ENCODE measurements at regions not wholly inside any gene's neighbourhood (a gene's known extent, or its start where the extent isn't known, plus 50 kb on each side); places are given as distances from the start of the nearest gene placed in this dataset.
"Not testable (repeated sequence)": the region's sequence is repeated elsewhere in the genome, so short reads cannot be mapped to it uniquely, and the experiment has no call there.

GRCh38 chr17:77288115-77288619 lies 147.4 kb downstream of the SEC14L1 start:
- DNase-seq (ENCODE audit: low spot score), result no peak

GRCh38 chr17:77290759-77291558 lies 150.2 kb downstream of the SEC14L1 start:
- DNase-seq (ENCODE audit: low spot score), result not testable (repeated sequence)

- no peak for DNase-seq (ENCODE audit: low spot score)
These were observed 151.0 kb downstream of the SEC14L1 start for GRCh38 chr17:77291591-77292386.

- DNase-seq (ENCODE audit: low spot score), result no peak
These were observed 154.0 kb downstream of the SEC14L1 start for GRCh38 chr17:77294761-77295160.

DNA sequence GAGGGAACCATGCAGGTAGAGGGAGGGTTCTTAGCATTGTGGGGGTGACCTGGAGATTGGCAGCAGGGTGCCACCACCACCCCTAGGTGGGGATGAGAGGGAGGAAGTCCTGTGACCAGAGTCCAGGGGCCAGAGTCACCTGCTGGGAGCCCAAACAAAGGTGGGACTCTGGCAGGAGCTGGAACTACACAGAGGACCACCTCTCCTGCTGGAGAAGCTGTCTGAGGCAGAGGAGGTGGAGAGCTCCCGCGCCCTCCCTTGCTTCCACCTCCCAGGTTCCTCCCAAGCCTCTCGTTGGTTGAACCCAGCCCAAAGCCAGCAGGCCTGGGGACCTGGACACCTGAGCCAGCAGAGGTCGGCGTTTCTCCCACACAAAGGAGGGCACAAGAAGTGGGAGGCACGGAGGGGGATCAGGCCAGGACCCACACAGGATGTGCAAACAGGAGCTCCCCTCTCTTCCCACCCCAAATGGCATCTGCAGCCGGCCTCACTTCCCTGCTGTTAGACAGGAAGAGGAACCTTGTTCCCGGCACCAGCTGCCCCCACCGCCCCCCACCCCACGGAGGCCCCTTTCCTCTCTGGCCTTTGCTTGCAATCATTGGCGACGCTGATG lies 154.6 kb downstream of the SEC14L1 start:
- DNase-seq (ENCODE audit: low spot score), result no peak

DNA sequence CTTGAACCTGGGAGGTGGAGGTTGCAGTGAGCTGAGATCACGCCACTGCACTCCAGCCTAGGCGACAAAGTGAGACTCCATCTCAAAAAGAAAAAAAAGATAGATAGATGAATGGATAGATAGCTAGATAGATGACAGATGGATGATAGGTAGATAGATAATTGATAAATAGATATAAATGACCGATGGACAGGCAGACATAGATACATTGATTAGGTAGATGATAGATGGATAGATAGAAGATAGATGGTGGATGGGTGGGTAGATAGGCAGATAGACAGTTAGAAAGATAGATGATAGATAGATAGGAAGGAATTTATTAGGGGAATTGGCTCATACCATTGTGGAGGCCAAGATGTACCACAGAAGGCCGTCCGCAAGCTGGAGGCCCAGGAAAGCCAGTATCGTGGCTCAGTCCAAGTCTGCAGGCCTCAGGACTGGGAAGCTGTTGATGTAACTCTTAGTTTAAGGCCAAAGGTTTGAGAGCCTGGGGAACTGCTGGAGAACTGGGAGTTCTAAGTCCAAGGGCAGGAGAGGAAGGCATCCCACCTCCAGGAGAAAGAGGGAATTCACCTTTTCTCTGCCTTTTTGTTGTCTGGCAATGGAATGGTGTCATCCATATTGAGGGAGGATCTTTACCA lies 156.1 kb downstream of the SEC14L1 start:
- no peak for DNase-seq (ENCODE audit: low spot score)

- no peak for DNase-seq (ENCODE audit: low spot score)
These were observed 157.2 kb downstream of the SEC14L1 start for GRCh38 chr17:77297693-77298666.

- DNase-seq (ENCODE audit: low spot score), result no peak
These were observed 158.0 kb downstream of the SEC14L1 start for GRCh38 chr17:77298811-77299210.

DNA sequence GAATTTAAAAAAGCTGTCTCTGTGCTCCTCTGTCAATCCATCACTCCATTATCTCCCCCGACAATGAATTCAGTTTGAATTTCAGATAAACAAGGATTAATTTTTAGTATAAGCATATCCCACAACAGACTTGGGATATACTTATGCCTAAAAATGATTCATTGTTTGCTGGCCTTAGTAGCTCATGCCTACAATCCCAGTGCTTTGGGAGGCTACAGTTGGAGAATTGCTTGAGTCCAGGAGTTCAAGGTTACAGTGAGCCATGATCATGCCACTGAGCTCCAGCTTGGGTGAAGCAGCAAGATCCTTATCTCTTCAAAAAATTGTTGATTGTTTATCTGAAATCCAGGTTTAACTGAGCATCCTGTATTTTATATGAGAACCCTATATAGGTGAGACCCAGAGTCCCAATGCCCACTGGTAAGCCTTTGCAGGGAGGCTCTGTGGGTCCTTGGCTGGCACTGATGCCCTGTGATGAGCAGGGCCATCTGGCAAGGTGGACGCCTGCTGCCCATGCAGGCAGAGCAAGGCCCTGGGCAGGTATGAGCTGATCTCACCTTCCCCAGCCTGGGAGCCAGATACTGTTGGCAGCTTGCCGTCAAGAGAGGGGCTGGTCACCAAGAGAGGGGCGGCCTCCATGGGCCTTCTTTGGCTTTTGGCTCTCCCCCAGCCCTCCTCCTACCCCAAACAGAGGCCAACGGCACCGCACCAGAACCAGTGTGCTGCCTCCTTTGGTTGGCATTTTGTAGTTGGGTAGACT lies 158.7 kb downstream of the SEC14L1 start:
- no peak for DNase-seq (ENCODE audit: low spot score)

DNA sequence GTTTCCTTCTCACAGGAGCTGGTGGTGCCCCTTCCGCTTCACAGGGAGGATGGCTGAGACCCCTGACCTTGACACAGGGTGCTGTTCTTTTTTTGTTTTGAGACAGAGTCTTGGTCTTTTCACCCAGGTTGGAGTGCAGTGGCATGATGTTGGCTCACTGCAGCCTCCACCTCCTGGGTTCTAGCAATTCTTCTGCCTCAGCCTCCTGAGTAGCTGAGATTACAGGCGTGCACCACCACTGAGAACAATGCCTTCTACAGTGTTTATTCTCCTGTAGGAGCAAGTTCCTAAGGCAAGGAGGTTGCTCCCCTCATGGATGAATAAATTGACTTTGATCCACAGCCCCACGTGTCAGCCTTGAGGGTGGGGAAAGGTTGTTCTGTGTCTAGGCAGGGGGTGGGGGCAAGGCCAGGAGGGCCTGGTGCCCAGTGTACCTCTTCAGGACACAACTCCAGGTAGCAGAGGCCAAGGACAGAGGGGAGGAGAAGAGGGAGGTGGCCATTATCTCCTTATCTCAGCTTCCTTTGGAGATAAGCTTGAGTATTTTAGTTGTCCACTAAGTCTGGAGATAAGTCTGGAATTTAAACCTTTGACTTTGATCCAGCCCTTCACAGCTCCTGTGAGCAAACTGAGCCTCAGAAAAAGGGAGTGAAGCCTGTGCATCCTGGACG lies 159.4 kb downstream of the SEC14L1 start:
- DNase-seq (ENCODE audit: low spot score), result no peak

DNA sequence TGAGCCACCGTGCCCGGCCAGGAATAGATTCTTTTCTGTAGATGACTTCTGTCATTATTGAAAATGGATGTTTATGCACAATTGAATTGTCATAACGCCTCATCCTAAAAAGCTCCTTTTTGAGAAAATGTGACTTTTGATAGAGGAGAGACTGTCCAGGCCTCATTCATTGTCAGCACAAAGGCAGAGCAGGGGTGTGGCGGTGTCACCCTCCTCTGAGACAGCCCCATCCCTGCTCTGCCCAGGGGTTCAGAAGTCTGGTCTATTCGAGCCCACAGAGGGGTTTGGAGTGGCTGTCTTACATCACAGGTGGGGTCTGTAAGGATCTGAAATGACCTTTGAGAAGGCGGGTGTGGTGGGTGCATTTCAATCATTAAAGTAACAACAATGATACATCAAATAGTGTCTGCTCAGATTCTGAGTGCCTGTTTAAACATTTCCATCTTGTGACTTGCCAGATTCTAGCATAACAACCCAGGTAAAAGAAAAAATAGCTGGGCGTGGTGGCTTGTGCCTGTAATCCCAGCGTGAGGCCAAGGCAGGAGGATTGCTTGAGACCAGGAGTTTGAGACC lies 161.0 kb downstream of the SEC14L1 start:
- no peak for DNase-seq (ENCODE audit: low spot score)

DNA sequence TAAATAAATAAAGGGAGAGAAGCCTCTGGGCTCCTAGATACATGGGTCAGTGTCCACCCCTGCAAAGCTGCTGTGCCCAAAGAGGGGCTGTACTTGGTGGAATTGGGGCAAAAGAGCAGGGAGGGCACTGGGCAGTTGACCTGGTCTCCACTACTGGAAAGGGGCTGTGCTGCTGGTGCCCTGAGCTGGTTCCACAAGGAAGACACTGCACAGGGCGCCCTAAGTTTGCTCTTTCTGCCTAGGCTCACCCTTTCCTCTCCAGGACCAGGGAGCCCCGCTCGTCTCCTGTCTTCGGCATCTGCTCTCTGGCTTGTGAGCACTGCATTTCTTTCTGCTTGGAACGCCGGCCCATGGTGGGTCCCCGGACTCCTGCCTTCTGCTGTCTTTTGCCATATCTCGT lies 161.9 kb downstream of the SEC14L1 start:
- no peak for DNase-seq (ENCODE audit: low spot score)

GRCh38 chr17:77303620-77304019 lies 162.9 kb downstream of the SEC14L1 start:
- DNase-seq (ENCODE audit: low spot score), result no peak

- DNase-seq (ENCODE audit: low spot score), result no peak
These were observed 163.4 kb downstream of the SEC14L1 start for GRCh38 chr17:77304051-77304745.

DNA sequence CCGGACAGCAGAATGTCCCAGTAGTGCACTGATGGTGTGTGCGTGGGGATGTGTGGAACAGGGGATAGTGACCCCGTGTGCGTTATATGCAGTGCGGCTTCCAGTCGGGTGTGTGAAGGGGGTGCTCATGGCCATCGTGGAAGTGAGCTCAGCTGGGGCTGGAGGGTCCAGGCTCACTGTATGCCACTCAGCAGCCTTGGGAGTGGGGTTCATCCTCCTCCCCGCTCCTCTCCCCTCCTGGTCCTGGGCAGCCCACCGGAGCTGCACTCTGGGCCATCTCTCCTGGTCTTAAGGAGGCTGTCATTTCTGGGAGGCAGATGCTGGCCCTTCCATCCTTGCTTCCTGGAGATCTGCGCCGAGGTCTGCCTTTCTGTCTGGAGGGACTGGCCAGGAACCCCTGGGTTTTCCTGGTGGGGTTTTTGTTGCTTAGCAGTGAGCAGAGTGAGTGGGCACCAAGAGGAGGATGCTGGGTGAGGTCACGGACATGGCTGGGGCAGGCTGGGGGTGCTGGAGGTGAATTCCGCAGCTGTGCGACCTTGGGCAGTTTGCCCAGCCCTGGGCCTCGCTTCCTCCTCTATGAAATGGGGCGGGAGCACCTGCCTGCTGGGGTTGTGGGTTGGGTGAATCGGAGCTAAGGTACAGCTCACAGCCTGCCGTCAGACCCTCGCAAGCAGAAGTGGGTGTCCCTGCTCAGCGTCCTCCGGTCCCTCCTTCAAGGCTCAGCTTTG lies 164.1 kb downstream of the SEC14L1 start:
- DNase-seq (ENCODE audit: low spot score), result no peak

- DNase-seq (ENCODE audit: low spot score), result no peak
These were observed 165.4 kb downstream of the SEC14L1 start for GRCh38 chr17:77306048-77306789.

All from SK-N-DZ (cell line).